OCI-M2 (cell line): ENCODE measurements at regions not wholly inside any gene's neighbourhood (a gene's known extent, or its start where the extent isn't known, plus 50 kb on each side); places are given as distances from the start of the nearest gene placed in this dataset.
"Not testable (repeated sequence)": the region's sequence is repeated elsewhere in the genome, so short reads cannot be mapped to it uniquely, and the experiment has no call there.

ENCODE experiments used
- DNase-seq: peaks from one replicate; lab custom pipeline; 2025; ENCODE audit not compliant: unreplicated experiment; lab: John Stamatoyannopoulos, UW

DNA sequence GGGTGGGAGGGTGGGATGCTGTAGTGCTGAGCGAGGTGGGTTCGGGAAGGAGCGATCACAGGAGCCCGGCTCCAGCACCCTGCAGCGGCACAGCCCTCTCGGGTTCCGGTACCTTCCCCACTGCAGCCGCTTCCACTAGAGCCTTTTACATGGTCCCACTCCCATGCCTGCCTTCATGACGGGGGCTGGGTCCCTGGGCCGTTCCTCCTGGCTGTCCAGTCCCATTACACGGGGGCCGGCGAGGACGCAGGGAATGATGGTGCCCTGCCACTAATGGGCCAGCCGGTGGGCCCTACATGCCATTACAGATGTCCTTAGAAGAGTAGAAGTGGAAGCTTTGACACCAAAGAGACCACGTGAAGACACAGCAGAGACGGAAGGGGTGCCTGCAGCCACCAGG lies 104.6 kb upstream of the PPP1R26 start:
- DNase-seq = no peak

DNA sequence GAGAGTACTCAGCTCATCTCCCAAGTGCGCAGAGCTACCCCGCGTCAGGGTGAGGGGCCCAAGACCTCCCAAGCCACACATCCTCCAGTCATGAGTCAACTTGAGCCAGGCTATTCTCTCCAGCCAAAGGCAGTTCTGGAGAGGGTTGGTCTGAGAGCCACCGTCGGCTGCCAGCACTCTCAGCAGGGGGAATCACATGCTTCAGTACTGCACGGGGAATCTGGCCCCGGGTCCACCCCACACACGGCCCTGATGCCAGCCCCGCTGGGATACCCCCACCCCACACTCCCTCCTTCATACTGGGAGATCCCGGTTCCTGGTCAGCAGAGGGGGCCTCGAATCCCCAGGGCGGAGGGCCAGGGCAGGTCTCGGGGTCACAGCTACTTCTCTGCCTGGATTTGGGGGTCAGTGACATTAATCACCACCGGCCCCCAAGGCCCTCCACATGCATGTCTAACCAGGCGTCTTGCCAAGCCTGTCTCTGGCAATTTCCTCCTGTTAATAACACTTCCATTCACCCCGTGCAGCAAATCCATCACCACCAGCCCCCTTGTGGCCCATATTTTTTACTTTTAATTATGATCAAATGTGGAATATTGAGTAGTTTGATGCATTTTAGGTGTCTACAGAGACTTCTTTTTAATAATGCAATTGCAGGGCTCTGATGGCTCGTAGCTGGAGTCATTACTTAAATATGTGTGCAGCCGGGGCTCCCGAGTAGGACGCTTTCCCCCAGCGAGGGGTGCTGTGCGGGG lies 102.9 kb upstream of the PPP1R26 start:
- DNase-seq = no peak

DNA sequence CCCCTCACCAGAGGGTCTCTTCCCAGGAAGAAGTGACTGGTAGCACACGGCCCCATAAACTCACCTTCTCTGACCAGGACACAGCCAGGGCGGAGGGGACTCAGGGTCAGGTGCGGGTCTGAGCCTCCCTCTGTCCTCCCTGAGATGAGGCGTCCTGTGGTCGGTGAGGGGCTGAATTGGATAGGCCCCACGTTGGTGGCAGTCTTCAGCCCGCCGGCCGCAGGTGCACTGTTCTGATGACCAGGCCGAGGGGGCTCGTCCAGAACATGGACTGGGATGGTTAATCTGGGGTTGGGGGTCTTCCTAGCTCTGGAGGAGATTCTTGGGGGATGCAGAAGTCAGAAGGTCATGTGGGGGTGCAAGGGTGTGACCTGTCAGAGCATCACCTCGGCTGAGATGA lies 102.2 kb upstream of the PPP1R26 start:
- no peak for DNase-seq

DNA sequence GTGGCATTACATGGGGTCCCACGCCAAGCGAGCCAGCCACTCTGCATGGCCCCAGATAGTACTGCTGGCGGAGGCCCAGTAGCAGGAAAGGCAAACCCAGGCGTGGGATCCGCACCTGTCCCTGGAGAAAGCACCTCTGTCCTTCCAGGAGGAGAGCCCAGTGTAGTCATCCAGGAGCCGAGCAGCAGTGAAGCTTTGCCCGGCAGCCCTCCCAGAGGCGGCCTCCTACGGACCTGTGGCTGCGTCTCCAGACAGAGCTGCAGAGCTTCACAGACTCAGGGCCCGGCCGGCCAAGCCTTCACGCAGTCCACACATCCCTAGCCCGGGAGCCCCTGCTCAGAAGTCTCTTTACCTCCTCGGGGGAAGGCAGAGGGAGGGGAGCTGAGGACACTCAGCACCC lies 100.8 kb upstream of the PPP1R26 start:
- no peak for DNase-seq

DNA sequence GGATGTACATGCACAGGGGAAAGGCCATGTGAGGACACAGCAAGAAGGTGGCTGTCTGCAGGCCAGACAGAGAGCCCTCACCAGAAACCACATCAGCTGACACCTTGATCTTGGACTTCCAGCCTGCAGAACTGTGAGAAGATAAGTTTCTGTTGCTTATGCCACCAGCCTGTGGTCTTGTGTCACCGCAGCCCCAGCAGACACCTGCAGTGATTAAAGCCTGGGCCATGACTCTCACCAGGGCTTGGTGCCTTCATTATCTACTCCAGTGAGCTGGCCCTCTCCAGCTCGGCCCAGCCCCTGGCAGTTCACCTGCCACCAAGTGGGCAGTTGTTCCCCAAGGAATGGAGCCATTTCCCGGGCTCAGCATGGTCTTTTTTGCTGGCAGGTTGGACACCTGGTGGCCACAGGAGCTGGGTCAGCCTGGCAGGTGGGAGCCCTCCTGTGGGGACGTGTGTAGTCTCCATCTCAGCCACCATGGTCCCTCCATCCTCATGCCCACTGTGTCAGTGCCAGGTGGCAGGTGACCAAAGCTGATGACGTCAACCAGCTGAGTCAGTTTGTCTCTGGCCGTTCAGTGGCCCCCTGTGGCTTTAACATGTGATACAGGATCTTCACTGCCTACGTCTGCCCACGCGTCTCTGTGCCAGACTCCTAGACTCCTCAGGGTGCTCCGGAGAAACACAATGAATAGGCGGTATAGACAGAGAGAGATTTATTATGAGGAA lies 99.9 kb upstream of the PPP1R26 start:
- no peak for DNase-seq

DNA sequence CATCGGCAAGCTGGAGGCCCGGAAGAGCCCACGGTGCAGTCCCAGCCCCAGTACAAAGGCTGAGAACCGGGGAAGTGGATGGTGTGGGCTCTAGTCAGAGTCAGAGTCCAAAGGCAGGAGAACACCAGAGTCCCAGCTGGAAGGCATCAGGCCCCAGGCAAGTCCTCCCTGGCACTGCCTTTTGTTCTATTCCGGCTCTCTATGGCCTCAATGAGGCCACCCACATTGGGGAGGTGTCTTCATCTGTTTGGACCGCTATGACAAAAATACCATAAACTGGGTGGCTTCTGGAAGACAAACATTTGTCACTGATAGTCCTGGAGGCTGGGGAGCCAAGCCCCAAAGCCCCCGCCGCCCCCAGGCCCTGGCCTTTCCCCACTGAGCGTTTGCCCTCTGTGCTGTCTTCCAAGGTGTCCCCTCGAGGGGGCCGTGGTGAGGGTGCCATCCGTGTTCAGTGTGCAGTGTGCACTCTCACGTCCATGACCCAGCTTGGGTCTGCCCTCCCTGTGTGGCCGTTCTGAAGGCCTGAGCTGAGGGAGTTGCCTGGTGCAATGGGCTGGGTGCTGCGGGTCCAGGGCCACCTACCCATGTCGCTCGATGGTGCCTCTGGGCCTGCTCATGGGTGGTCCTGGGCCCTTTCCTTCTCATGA lies 99.1 kb upstream of the PPP1R26 start:
- DNase-seq = no peak

DNA sequence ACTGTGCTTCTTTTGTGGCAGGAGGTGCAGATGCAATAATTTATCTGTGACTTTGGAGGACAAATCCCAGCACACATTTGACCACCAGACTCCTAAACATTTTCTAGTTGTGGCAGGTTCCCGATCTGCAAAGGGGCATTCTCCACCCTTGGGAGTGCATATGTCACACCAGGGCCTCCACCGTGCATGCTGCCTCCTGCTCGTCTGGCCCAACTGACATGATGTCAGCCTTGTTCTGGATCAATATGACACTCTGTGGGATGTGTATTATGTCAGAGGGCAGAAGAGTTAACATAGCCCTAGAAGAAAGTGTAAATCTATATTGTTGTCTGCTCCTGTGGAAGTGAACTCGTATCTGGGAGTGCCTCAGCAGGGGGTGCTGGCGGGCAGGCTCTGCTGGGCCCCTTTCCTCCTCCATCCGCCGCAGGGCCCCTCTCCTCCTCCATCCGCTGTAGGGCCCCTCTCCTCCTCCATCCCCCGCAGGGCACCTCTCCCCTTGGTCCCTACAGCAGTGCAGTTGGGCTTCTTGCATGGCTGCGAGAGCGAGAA lies 97.7 kb upstream of the PPP1R26 start:
- DNase-seq = no peak

DNA sequence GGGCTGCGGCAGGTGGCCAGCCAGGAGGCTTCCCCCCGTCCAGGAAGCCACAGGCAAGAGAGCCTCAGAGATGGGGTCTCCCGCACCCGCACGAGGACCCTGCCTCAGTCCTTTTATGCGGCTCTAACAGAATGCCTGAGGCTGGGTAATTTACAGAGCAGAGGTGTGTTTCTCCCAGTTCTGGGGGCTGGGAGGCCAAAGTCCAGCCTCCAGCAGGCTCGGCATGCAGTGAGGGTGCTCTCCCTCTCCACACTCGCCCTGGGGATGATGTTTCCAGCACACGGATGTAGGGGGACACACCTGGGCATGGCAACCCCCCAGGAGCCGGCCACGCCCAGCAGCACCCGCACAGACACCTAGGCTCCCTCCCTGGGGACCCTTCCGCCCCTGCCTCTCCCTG lies 95.4 kb upstream of the PPP1R26 start:
- DNase-seq = no peak

DNA sequence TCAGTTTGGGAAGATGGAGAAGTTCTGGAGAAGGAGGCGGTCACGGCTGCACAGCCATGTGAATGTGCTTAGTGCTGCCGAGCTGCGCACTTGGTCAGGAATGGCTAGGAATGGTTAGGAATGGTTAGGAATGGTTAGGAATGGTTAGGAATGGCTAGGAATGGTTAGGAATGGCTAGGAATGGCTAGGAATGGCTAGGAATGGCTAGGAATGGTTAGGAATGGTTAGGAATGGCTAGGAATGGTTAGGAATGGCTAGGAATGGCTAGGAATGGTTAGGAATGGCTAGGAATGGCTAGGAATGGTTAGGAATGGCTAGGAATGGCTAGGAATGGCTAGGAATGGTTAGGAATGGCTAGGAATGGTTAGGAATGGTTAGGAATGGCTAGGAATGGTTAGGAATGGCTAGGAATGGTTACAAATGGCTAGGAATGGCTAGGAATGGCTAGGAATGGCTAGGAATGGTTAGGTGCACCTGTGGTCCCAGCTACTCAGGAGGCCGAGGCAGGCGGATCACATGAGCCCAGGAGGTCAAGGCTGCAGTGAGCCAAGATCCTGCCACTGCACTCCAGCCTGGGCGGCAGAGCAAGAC lies 94.7 kb upstream of the PPP1R26 start:
- not testable (repeated sequence) for DNase-seq

DNA sequence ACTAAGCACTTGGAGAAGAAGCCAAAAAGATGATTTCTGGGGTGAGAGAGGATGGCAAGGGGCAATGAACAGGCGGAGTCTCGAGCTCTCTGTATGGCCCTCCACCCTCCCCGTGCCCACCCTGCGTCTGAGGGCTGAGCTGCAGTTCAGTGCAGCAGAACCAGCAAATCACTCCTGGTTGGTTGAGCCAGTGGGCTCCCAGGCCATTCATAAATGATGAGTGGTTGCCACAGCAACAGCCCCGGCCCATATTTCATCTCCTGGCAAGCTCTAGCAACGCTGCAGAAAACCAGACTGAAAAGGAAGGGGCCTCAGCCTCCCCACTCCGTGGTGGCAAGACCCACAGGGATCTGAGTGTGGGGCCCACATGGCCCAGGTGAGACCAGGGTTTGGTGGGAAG lies 93.8 kb upstream of the PPP1R26 start:
- no peak for DNase-seq

DNA sequence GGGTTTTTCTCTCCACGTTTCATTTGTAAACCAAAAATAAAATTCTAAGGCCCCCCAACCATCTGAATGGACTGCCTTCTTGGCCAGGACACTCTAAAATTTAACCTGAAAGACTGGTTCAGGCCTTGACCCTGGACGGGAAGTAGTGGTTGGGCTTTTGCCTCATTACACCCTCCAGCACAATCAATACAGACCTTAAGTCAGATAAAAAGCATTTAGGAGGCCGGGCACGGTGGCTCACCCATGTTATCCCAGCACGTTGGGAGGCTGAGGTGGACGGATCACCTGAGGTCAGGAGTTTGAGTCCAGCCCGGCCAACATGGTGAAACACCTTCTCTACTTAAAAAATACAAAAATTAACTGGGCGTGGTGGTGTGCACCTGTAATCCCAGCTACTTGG lies 91.6 kb upstream of the PPP1R26 start:
- DNase-seq = no peak

DNA sequence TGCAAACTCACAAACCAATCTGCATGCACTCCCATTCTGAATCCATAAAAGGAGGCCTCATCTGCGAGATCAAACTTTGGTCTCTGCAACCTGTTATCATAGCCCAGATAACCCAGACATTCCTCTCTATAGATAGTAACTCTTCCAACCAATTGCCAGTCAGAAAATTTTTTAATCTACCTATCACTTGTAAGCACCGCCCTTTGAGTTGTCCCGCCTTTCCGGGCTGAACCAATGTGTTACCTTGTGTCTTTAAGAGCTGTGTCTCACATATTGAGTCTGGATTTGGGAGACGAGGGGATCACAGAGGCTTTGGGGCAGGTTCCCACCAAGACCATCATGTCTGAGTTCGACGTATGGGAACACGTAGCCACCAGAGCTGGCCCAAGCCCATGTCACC lies 91.1 kb upstream of the PPP1R26 start:
- no peak for DNase-seq

DNA sequence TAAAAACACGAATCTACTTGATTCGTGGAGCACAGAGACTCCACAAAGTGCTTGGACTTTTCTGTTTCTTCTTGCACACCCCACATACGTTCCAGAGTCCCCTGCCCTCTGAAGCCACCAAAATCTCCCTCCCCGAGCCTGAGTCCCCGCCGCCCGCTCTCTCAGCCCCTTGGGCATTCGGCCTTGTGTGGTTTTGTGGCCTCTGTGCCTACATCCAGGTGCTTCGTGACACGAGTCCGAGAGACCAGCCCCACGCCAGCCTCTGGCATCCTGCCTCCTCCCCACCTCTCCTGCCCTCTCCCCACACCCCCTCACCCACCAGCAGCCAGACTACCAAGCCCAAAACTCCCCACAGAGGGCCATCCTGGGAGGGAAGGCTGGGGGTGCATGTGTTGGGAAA lies 87.8 kb upstream of the PPP1R26 start:
- no peak for DNase-seq

DNA sequence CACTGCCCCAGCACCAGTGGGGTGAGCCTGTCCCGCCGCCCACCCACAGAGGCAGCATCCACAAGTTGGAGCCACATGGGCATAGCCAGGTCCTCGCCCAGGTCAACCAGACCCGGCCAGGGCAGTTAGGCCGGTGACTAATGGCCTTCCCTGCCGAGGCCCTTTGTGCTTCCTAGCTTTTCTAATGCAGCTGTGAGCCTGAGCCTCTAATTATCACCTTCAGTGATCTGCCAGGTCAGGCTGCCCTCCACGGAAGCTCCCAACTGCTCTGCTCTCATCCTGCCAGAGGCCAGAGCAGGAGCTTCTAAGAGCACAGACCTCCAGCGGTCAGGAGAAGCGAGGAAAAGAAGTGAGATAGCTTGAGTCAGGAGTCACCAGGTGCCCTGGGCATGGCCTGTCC lies 87.1 kb upstream of the PPP1R26 start:
- no peak for DNase-seq

DNA sequence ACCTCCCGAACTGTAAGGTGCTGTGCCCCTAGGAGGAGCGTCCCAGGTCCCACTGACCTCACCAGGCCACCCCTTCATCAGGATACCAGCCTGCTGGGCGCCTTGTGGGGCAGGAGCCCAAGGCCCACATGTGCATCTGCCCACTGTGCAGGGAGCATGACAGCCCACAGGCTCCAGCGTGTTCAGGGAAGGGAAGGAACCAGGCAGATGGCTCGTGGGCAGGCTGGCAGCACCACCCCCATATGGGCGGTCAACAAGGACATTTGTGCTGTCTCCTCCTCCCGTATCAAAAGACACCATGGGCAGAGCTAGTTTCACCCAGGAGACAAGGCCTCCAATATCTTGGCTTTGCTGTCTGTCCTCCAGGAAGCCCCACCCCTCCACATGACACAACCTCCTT lies 85.5 kb upstream of the PPP1R26 start:
- no peak for DNase-seq

DNA sequence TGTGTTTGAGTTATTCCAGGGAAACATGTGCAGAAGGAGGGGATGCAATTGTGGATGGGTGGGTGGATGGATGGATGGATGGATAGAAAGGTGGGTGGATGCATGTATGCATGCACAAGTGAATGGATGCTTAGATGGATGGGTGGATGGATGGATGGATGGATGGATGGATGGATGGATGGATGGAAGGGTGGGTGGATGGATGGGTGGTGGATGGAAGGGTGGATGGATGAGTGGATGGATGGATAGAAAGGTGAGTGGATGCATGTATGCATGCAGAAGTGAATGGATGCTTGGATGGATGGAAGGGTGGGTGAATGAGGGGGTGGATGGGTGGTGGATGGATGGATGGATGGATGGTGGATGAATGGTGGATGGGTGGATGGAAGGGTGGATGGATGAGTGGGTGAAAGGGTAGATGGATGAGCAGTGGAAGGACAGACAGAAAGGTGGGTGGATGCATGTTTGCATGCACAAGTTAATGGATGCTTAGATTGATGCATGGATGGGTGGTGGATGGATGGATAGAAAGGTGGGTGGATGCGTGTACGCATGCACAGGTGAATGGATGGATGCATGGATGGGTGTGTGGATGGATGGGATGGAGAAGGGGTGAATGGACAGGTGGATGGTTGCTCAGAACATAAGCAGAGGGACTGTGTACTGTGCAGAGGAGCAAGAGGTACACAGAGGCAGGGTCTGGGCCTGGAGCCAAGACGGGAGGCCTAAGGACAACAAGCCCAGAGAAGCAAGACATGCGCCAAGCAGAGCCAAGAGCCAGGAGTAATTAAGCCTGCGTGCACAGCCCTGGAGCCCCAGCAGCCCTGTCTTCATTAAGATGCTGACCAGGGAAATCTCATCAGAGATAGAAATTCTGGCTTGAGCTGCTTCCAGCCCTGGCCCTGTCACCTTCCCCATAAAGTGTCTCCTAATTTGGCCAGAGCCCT lies 84.6 kb upstream of the PPP1R26 start:
- no peak for DNase-seq

DNA sequence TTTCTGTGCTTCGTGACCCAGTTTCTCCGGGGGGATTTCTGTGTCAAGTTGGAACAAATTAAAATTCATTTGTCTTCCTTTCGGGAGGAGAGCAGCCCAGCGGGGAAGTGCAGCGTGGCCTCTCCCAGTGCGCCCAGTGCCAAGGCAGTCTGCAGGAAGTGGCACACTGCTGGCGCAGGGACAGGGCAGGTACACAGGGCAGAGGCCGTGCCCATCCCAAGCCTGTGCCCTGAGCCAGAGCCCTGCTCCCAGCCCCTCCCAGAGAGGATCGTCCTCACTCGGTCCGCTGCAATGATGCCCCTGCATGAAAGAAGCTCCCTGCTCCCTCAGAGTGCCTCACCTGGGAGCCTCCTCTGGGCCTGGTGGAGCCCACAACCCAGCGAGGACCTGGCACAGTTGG lies 82.4 kb upstream of the PPP1R26 start:
- DNase-seq = no peak

DNA sequence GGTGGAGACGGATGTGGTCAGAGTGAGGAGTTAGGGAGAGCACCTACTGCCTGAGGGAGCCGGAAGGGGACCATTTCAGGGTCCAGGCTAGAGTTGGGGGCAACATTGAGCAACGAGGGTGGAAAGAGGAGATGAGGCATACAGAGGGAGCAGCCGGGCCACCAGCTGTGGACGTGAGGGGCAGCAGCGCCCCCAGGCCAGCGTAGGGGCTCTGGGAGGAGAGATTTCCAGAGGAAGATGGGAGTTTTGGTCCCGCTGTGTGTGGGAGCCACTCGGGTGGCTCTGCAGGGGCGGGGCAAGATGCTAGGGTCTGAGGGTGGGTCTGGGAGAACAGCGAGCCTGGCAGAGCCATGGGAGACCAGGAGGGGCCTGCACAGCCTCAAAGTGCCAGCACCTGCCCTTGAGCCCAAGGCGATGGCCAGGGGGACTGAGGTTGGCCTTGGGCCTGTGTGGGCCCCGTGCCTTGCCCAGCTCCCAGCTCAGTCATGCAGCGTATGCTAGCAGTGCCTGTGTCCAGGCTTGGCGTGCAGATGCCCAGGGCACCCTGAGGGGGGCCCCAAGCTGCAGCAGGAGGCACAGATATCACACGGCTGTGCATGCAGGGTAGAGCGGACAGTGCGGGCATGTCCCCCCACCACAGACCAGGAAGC lies 80.5 kb upstream of the PPP1R26 start:
- DNase-seq = no peak

DNA sequence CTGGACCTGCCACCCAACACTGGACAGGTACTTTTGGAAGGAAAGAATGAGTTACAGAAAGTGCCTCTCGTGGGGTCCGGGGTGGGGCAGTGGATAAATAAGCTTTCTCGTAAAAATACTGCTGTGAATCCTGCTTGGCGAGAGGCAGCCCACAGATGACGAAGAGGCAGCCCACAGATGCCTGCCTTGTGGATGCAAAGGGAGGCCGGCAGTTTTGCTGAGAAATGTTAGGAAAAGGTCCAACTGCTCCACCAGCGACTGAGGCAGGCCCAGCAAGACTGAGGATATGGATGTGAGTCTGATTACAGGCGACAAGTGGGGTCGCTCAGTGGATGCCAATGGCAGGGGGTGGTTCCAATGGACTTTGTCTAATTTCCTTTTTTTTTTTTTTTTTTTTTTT lies 79.1 kb upstream of the PPP1R26 start:
- DNase-seq = no peak

DNA sequence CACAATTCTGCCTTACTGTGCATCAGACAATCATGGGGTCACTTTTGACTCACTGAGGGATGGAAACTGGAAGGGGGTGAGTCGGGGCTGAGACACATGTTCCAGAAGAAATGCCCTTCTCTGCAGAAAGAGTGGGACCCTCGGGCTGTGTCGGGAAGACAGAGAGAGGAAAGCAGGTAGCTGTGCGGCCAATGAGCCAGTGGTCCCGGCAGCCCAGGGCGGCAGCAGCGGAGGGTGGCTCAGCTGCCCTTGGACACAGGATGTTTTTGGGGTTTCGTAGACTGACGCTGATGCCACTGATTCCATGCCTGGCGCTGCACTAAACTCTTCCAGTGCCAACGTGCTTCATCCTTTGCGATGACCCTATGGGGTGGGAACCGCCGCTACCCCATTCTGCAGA lies 78.4 kb upstream of the PPP1R26 start:
- DNase-seq = no peak
